Left renal cortex interstitium (tissue), 4 donors: ENCODE measurements at regions not wholly inside any gene's neighbourhood (a gene's known extent, or its start where the extent isn't known, plus 50 kb on each side); places are given as distances from the start of the nearest gene placed in this dataset.
"Not testable (repeated sequence)": the region's sequence is repeated elsewhere in the genome, so short reads cannot be mapped to it uniquely, and the experiment has no call there.

Experiments
- DNase-seq, 4 donors: peaks; one replicate each; pipeline ENCODE4 v3.0.0-alpha.2; 2013; ENCODE audit warnings: low read depth in 4 of 4, low spot score in 2 of 4, missing footprints in 1 of 4

GRCh38 chrX:63192366-63193041 lies 158.6 kb downstream of the SPIN4 start:
- DNase-seq: not testable (repeated sequence)

GRCh38 chrX:63186137-63186536 lies 165.0 kb downstream of the SPIN4 start:
- no peak for DNase-seq

- not testable (repeated sequence) for DNase-seq
Measured at GRCh38 chrX:63179852-63180251, 171.3 kb downstream of the SPIN4 start.

GRCh38 chrX:63176578-63176977 lies 174.6 kb downstream of the SPIN4 start:
- not testable (repeated sequence) for DNase-seq

- DNase-seq: not testable (repeated sequence)
Measured at GRCh38 chrX:63173841-63174718, 177.1 kb downstream of the SPIN4 start.

GRCh38 chrX:63169416-63169815 lies 181.7 kb downstream of the SPIN4 start:
- DNase-seq: not testable (repeated sequence)

GRCh38 chrX:63168949-63169348 lies 182.2 kb downstream of the SPIN4 start:
- not testable (repeated sequence) for DNase-seq

GRCh38 chrX:63167002-63167401 lies 184.1 kb downstream of the SPIN4 start:
- not testable (repeated sequence) for DNase-seq

- DNase-seq: not testable (repeated sequence)
Measured at GRCh38 chrX:63160994-63161393, 190.1 kb downstream of the SPIN4 start.

GRCh38 chrX:63160340-63160739 lies 190.8 kb downstream of the SPIN4 start:
- not testable (repeated sequence) for DNase-seq

GRCh38 chrX:63145526-63145925 lies 205.6 kb downstream of the SPIN4 start:
- not testable (repeated sequence) for DNase-seq

- DNase-seq: not testable (repeated sequence)
Measured at GRCh38 chrX:63142588-63142987, 208.5 kb downstream of the SPIN4 start.

GRCh38 chrX:63135859-63136258 lies 215.3 kb downstream of the SPIN4 start:
- DNase-seq: not testable (repeated sequence)

GRCh38 chrX:63128509-63128908 lies 222.6 kb downstream of the SPIN4 start:
- no peak for DNase-seq

GRCh38 chrX:63115196-63115595 lies 235.9 kb downstream of the SPIN4 start:
- no peak for DNase-seq

- DNase-seq: no peak
Measured at GRCh38 chrX:63101879-63102620, 249.1 kb downstream of the SPIN4 start.

- DNase-seq: no peak
Measured at GRCh38 chrX:63058204-63058603, 292.9 kb downstream of the SPIN4 start.

GRCh38 chrX:63050225-63050624 lies 300.9 kb downstream of the SPIN4 start:
- no peak for DNase-seq

- no peak for DNase-seq
Measured at GRCh38 chrX:63032811-63033210, 318.3 kb downstream of the SPIN4 start.

GRCh38 chrX:63013549-63013948 lies 337.6 kb downstream of the SPIN4 start:
- DNase-seq: no peak

- DNase-seq: no peak
Measured at GRCh38 chrX:63012574-63012973, 338.6 kb downstream of the SPIN4 start.
